ENCODE measurements at regions not wholly inside any gene's neighbourhood (a gene's known extent, or its start where the extent isn't known, plus 50 kb on each side); places are given as distances from the start of the nearest gene placed in this dataset.

GRCh38 chr7:22066522-22066921 lies 120.8 kb upstream of the CDCA7L start:
- intact Hi-C loops (cut with micrococcal nuclease), result no loop called here
- Mint-ChIP-seq H3K4me1 (no peaks in the 10 kb centered on the region), H3K27me3 (peaks cover 11 to 27% (median 17%) of the 10 kb centered on the region in 5 donors), H3K4me3 (no peak overlapping the region), H3K9me3 (no peaks in the 10 kb centered on the region), H3K36me3 (no peaks in the 10 kb centered on the region), H3K27ac (no peak overlapping the region)
- H3K27me3 ChIP-seq (ENCODE audit: control insufficient read depth in 2 of 2, insufficient read depth in 2 of 2, low read length in 2 of 2), result peaks cover 4% of the 10 kb centered on the region in 2 donors
- H3K9me3 ChIP-seq (ENCODE audit: control insufficient read depth in 2 of 3, low read length in 3 of 3), result no peaks in the 10 kb centered on the region
- POLR2A ChIA-PET, result no interaction called here
- no peaks in the 10 kb centered on the region for H3K4me1 ChIP-seq (ENCODE audit: control insufficient read depth in 2 of 2, insufficient read depth in 2 of 2, low read length in 2 of 2)
- H3K4me3 ChIP-seq (ENCODE audit: low read length), result no peak overlapping the region
- no peak overlapping the region for H3K27ac ChIP-seq (ENCODE audit: low read depth, low read length)
- DNase-seq, result no peak
- no peaks in the 10 kb centered on the region for H3K36me3 ChIP-seq (ENCODE audit: control insufficient read depth in 2 of 3, insufficient read depth in 3 of 3, low read length in 3 of 3)
- ATAC-seq, result no peak
- CTCF ChIA-PET, result interaction anchor here (1.2 kb wide), 1 partner anchor 18 kb away, joined by 3 read pairs; no protein-coding TSS in a partner anchor

- intact Hi-C loops (cut with micrococcal nuclease), result no loop called here
- no peaks in the 10 kb centered on the region for H3K9me3 Mint-ChIP-seq
- POLR2A ChIA-PET, result no interaction called here
- H3K4me1 Mint-ChIP-seq, result no peaks in the 10 kb centered on the region
- peaks cover 0 to 7% of the 10 kb centered on the region in 2 donors for H3K27me3 ChIP-seq (ENCODE audit: control insufficient read depth in 2 of 2, insufficient read depth in 2 of 2, low read length in 2 of 2)
- peaks cover 12 to 29% (median 21%) of the 10 kb centered on the region in 5 donors for H3K27me3 Mint-ChIP-seq
- ATAC-seq (no peak), DNase-seq (no peak)
- H3K36me3 Mint-ChIP-seq, result no peaks in the 10 kb centered on the region
- no peaks in the 10 kb centered on the region for H3K9me3 ChIP-seq (ENCODE audit: control insufficient read depth in 2 of 3, low read length in 3 of 3)
- H3K4me3 ChIP-seq (ENCODE audit: low read length), result no peak overlapping the region
- CTCF ChIA-PET, result no interaction called here
- H3K27ac Mint-ChIP-seq, result no peak overlapping the region
- H3K4me3 Mint-ChIP-seq, result no peak overlapping the region
- no peak overlapping the region for H3K27ac ChIP-seq (ENCODE audit: low read depth, low read length)
- H3K4me1 ChIP-seq (ENCODE audit: control insufficient read depth in 2 of 2, insufficient read depth in 2 of 2, low read length in 2 of 2), result no peaks in the 10 kb centered on the region
- H3K36me3 ChIP-seq (ENCODE audit: control insufficient read depth in 2 of 3, insufficient read depth in 3 of 3, low read length in 3 of 3), result no peaks in the 10 kb centered on the region
Observed at GRCh38 chr7:22064816-22065215, 119.1 kb upstream of the CDCA7L start.

- H3K27ac ChIP-seq (ENCODE audit: low read depth, low read length), result no peak overlapping the region
- H3K4me1 ChIP-seq (ENCODE audit: control insufficient read depth in 2 of 2, insufficient read depth in 2 of 2, low read length in 2 of 2), result no peaks in the 10 kb centered on the region
- intact Hi-C loops (cut with micrococcal nuclease), result no loop called here
- DNase-seq (no peak), ATAC-seq (no peak)
- Mint-ChIP-seq H3K4me1 (no peaks in the 10 kb centered on the region), H3K9me3 (peaks cover 0 to 2% (median 0%) of the 10 kb centered on the region in 11 donors), H3K27me3 (peaks cover 8 to 28% (median 20%) of the 10 kb centered on the region in 5 donors), H3K36me3 (no peaks in the 10 kb centered on the region), H3K4me3 (no peak overlapping the region), H3K27ac (no peak overlapping the region)
- no peaks in the 10 kb centered on the region for H3K36me3 ChIP-seq (ENCODE audit: control insufficient read depth in 2 of 3, insufficient read depth in 3 of 3, low read length in 3 of 3)
- no peaks in the 10 kb centered on the region for H3K9me3 ChIP-seq (ENCODE audit: control insufficient read depth in 2 of 3, low read length in 3 of 3)
- no peak overlapping the region for H3K4me3 ChIP-seq (ENCODE audit: low read length)
- H3K27me3 ChIP-seq (ENCODE audit: control insufficient read depth in 2 of 2, insufficient read depth in 2 of 2, low read length in 2 of 2), result peaks cover 0 to 7% of the 10 kb centered on the region in 2 donors
- ChIA-PET POLR2A (no interaction called here), CTCF (no interaction called here)
Observed at GRCh38 chr7:22061775-22062174, 116.1 kb upstream of the CDCA7L start.

GRCh38 chr7:22060863-22061262 lies 115.2 kb upstream of the CDCA7L start:
- Histone ChIP-seq H3K4me1 (ENCODE audit: control insufficient read depth in 2 of 2, insufficient read depth in 2 of 2, low read length in 2 of 2) (no peaks in the 10 kb centered on the region), H3K27me3 (ENCODE audit: control insufficient read depth in 2 of 2, insufficient read depth in 2 of 2, low read length in 2 of 2) (peaks cover 0 to 7% of the 10 kb centered on the region in 2 donors), H3K36me3 (ENCODE audit: control insufficient read depth in 2 of 3, insufficient read depth in 3 of 3, low read length in 3 of 3) (no peaks in the 10 kb centered on the region), H3K27ac (ENCODE audit: low read depth, low read length) (no peak overlapping the region), H3K9me3 (ENCODE audit: control insufficient read depth in 2 of 3, low read length in 3 of 3) (no peaks in the 10 kb centered on the region), H3K4me3 (ENCODE audit: low read length) (no peak overlapping the region)
- intact Hi-C loops (cut with micrococcal nuclease), result no loop called here
- no peak overlapping the region for H3K4me3 Mint-ChIP-seq
- DNase-seq, result no peak
- H3K36me3 Mint-ChIP-seq, result no peaks in the 10 kb centered on the region
- ChIA-PET CTCF (no interaction called here), POLR2A (no interaction called here)
- H3K4me1 Mint-ChIP-seq, result no peaks in the 10 kb centered on the region
- ATAC-seq, result no peak
- peaks cover 0 to 2% (median 0%) of the 10 kb centered on the region in 11 donors for H3K9me3 Mint-ChIP-seq
- no peak overlapping the region for H3K27ac Mint-ChIP-seq
- H3K27me3 Mint-ChIP-seq, result peaks cover 10 to 31% (median 26%) of the 10 kb centered on the region in 5 donors

- Histone ChIP-seq H3K4me1 (ENCODE audit: control insufficient read depth in 2 of 2, insufficient read depth in 2 of 2, low read length in 2 of 2) (no peaks in the 10 kb centered on the region), H3K36me3 (ENCODE audit: control insufficient read depth in 2 of 3, insufficient read depth in 3 of 3, low read length in 3 of 3) (no peaks in the 10 kb centered on the region), H3K27me3 (ENCODE audit: control insufficient read depth in 2 of 2, insufficient read depth in 2 of 2, low read length in 2 of 2) (peaks cover 0 to 7% of the 10 kb centered on the region in 2 donors), H3K9me3 (ENCODE audit: control insufficient read depth in 2 of 3, low read length in 3 of 3) (no peaks in the 10 kb centered on the region), H3K27ac (ENCODE audit: low read depth, low read length) (no peak overlapping the region), H3K4me3 (ENCODE audit: low read length) (no peak overlapping the region)
- H3K9me3 Mint-ChIP-seq, result peaks cover 0 to 2% (median 0%) of the 10 kb centered on the region in 11 donors
- no peak for ATAC-seq
- H3K4me1 Mint-ChIP-seq, result no peaks in the 10 kb centered on the region
- intact Hi-C loops (cut with micrococcal nuclease), result no loop called here
- peaks cover 10 to 37% (median 29%) of the 10 kb centered on the region in 5 donors for H3K27me3 Mint-ChIP-seq
- CTCF ChIA-PET, result no interaction called here
- POLR2A ChIA-PET, result no interaction called here
- no peak for DNase-seq
- no peak overlapping the region for H3K27ac Mint-ChIP-seq
- no peak overlapping the region for H3K4me3 Mint-ChIP-seq
- H3K36me3 Mint-ChIP-seq, result no peaks in the 10 kb centered on the region
Observed at GRCh38 chr7:22060197-22060596, 114.5 kb upstream of the CDCA7L start.

- Mint-ChIP-seq H3K9me3 (peaks cover 0 to 4% (median 0%) of the 10 kb centered on the region in 11 donors), H3K4me1 (no peaks in the 10 kb centered on the region), H3K4me3 (no peak overlapping the region), H3K27ac (no peak overlapping the region), H3K27me3 (peaks cover 2 to 34% (median 27%) of the 10 kb centered on the region in 5 donors), H3K36me3 (no peaks in the 10 kb centered on the region)
- no peak overlapping the region for H3K27ac ChIP-seq (ENCODE audit: low read depth, low read length)
- H3K4me1 ChIP-seq (ENCODE audit: control insufficient read depth in 2 of 2, insufficient read depth in 2 of 2, low read length in 2 of 2), result no peaks in the 10 kb centered on the region
- ChIA-PET CTCF (interaction anchor here (0.6 kb wide), 1 partner anchor 1143 kb away, joined by 3 read pairs; no protein-coding TSS in a partner anchor), POLR2A (no interaction called here)
- H3K4me3 ChIP-seq (ENCODE audit: low read length), result no peak overlapping the region
- no peaks in the 10 kb centered on the region for H3K36me3 ChIP-seq (ENCODE audit: control insufficient read depth in 2 of 3, insufficient read depth in 3 of 3, low read length in 3 of 3)
- no peak for DNase-seq
- no peak for ATAC-seq
- intact Hi-C loops (cut with micrococcal nuclease), result no loop called here
- peaks cover 0 to under 1% of the 10 kb centered on the region in 2 donors for H3K27me3 ChIP-seq (ENCODE audit: control insufficient read depth in 2 of 2, insufficient read depth in 2 of 2, low read length in 2 of 2)
- H3K9me3 ChIP-seq (ENCODE audit: control insufficient read depth in 2 of 3, low read length in 3 of 3), result no peaks in the 10 kb centered on the region
Observed at GRCh38 chr7:22055226-22055625, 109.5 kb upstream of the CDCA7L start.

GRCh38 chr7:22052674-22053365 lies 107.1 kb upstream of the CDCA7L start:
- ChIA-PET CTCF (interaction anchor here (0.6 kb wide), 1 partner anchor 79 kb away, joined by 3 read pairs; no protein-coding TSS in a partner anchor), POLR2A (no interaction called here)
- H3K4me1 ChIP-seq (ENCODE audit: control insufficient read depth in 2 of 2, insufficient read depth in 2 of 2, low read length in 2 of 2), result no peaks in the 10 kb centered on the region
- ATAC-seq (no peak), DNase-seq (no peak)
- H3K4me1 Mint-ChIP-seq, result no peaks in the 10 kb centered on the region
- no peak overlapping the region for H3K27ac Mint-ChIP-seq
- no peak overlapping the region for H3K4me3 Mint-ChIP-seq
- peaks cover 4 to 30% (median 20%) of the 10 kb centered on the region in 5 donors for H3K27me3 Mint-ChIP-seq
- peaks cover 0 to 4% (median 0%) of the 10 kb centered on the region in 11 donors for H3K9me3 Mint-ChIP-seq
- no peaks in the 10 kb centered on the region for H3K36me3 ChIP-seq (ENCODE audit: control insufficient read depth in 2 of 3, insufficient read depth in 3 of 3, low read length in 3 of 3)
- H3K36me3 Mint-ChIP-seq, result no peaks in the 10 kb centered on the region
- intact Hi-C loops (cut with micrococcal nuclease), result no loop called here
- H3K9me3 ChIP-seq (ENCODE audit: control insufficient read depth in 2 of 3, low read length in 3 of 3), result no peaks in the 10 kb centered on the region
- no peak overlapping the region for H3K27ac ChIP-seq (ENCODE audit: low read depth, low read length)
- no peak overlapping the region for H3K4me3 ChIP-seq (ENCODE audit: low read length)
- no peaks in the 10 kb centered on the region for H3K27me3 ChIP-seq (ENCODE audit: control insufficient read depth in 2 of 2, insufficient read depth in 2 of 2, low read length in 2 of 2)

Measured in naive thymus-derived CD4-positive, alpha-beta T cell (primary cell).